ENCODE measurements at regions not wholly inside any gene's neighbourhood (a gene's known extent, or its start where the extent isn't known, plus 50 kb on each side); places are given as distances from the start of the nearest gene placed in this dataset.

DNA sequence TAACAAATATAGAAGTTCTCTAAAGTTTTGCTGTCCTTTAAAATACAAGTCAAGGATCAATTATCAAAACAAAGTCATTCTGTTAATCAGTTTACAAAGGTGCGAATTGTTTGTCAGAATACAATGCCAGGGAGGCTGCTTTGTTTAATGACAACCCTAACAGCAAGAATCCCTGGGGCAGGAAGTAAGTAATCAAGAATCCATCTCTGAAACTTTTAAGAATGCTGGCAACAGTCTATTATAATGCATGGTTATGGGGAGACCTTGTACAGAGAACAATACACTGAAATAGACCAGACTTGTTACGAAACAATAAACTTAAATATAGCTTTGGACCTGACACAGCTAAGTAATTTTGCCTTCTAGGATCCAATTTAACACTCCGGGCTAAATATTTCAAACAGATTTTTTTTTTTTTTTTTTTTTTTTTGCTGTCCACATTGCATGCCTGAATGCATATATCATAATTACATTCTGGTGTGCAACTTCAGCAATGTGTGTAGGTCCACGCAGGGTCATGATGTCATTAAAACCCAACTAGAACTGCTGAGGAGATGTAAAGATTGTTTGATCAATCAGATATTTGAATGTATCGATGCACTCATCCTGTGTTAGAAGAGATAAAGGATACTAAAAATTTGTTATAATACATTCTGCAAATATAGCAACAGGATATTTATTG, 421.3 kb downstream of the CETN3 start:
- WGBS, 2 donors: 73 to 75% methylated on average over 5 of the region's 5 CpGs
- DNase-seq: no peak
- H3K4me1 ChIP-seq: peaks cover 0 to 6% (median 0%) of the 10 kb centered on the region in 3 donors

GRCh38 chr5:89983216-89983615, 426.3 kb downstream of the CETN3 start:
- DNase-seq: no peak
- TF ChIP-seq POLR2A (IDR thresholded peaks at IDR 0.05): no peak
- TF ChIP-seq, protein P1, sequence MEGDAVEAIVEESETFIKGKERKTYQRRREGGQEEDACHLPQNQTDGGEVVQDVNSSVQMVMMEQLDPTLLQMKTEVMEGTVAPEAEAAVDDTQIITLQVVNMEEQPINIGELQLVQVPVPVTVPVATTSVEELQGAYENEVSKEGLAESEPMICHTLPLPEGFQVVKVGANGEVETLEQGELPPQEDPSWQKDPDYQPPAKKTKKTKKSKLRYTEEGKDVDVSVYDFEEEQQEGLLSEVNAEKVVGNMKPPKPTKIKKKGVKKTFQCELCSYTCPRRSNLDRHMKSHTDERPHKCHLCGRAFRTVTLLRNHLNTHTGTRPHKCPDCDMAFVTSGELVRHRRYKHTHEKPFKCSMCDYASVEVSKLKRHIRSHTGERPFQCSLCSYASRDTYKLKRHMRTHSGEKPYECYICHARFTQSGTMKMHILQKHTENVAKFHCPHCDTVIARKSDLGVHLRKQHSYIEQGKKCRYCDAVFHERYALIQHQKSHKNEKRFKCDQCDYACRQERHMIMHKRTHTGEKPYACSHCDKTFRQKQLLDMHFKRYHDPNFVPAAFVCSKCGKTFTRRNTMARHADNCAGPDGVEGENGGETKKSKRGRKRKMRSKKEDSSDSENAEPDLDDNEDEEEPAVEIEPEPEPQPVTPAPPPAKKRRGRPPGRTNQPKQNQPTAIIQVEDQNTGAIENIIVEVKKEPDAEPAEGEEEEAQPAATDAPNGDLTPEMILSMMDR (IDR thresholded peaks at IDR 0.05): no peak
- Histone ChIP-seq H3K27ac (no peak overlapping the region), H3K36me3 (no peaks in the 10 kb centered on the region), H3K27me3 (no peaks in the 10 kb centered on the region), H3K4me1 (no peaks in the 10 kb centered on the region), H3K9me3 (no peaks in the 10 kb centered on the region), H3K4me3 (no peak overlapping the region)
- WGBS, 2 donors: 72 to 81% methylated on average over 5 of the region's 5 CpGs
- intact Hi-C loops (cut with DNase I): no loop called here

More for the DNA sequence above, 421.3 kb downstream of the CETN3 start:
- Histone ChIP-seq H3K4me3 (no peak overlapping the region), H3K27ac (peak overlapping the region in 3 of 4 donors; percentile 26 to 58 (median 49)), H3K9me3 (no peaks in the 10 kb centered on the region), H3K36me3 (no peaks in the 10 kb centered on the region), H3K27me3 (no peaks in the 10 kb centered on the region)
- intact Hi-C loops (cut with DNase I): no loop called here
- no peak for TF ChIP-seq POLR2A (IDR thresholded peaks at IDR 0.05)
- TF ChIP-seq, protein P1 (IDR thresholded peaks at IDR 0.05): no peak

DNA sequence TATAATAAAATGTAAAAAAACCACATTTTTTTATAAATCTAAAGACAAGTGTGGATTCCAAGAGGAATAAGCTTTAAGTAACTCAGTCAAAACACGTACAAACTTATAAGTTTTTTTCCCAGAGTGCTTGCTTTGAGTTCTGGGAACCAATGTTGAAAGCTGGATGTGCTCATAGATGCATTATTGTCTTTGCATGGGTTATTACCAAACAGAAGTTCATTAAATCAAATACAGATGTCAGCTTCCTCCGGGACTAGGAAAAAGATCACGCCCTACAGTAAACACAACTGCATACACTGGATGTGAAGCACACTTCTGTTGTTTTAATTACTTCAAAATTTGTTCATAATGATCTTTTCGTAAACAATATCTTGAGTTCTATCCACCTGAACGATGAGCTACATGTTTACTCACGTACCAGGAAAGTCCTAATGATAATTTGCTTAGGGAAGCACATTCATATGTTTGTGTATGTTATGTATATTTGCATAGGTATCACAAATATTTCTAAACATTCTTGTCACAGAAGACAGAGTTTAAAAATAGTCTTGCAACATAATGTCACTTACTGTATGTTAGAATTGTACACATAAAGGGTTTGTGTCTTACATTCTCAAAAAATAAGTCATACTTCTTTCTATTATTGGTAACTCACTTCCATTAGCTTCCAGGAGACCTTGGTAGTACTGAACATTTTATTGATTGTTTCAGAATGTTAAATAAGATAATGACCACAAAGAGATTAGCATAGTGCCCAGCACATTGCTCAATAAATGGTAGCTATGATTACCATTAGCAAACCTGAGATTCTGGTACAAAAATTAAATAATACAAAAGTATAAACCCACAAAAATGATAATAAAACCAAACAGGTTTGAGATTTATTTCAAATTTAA, 427.4 kb downstream of the CETN3 start:
- Histone ChIP-seq H3K9me3 (no peaks in the 10 kb centered on the region), H3K27ac (no peak overlapping the region), H3K4me3 (no peak overlapping the region), H3K27me3 (no peaks in the 10 kb centered on the region), H3K4me1 (no peaks in the 10 kb centered on the region), H3K36me3 (no peaks in the 10 kb centered on the region)
- DNase-seq: no peak
- WGBS, 2 donors: 68 to 78% methylated on average over 6 of the region's 6 CpGs
- intact Hi-C loops (cut with DNase I): no loop called here
- TF ChIP-seq POLR2A (IDR thresholded peaks at IDR 0.05): no peak
- TF ChIP-seq, protein P1 (IDR thresholded peaks at IDR 0.05): no peak

GRCh38 chr5:89981021-89981420, 428.5 kb downstream of the CETN3 start:
- no peaks in the 10 kb centered on the region for H3K27me3 ChIP-seq
- intact Hi-C loops (cut with DNase I): no loop called here
- H3K4me1 ChIP-seq: no peaks in the 10 kb centered on the region
- no peak overlapping the region for H3K4me3 ChIP-seq
- TF ChIP-seq, protein P1 (IDR thresholded peaks at IDR 0.05): no peak
- TF ChIP-seq POLR2A (IDR thresholded peaks at IDR 0.05): no peak
- H3K27ac ChIP-seq: no peak overlapping the region
- DNase-seq: no peak
- no peaks in the 10 kb centered on the region for H3K9me3 ChIP-seq
- H3K36me3 ChIP-seq: no peaks in the 10 kb centered on the region
- 43 to 45% methylated on average over 2 of the region's 2 CpGs for WGBS, 2 donors

- H3K9me3 ChIP-seq: no peaks in the 10 kb centered on the region
- no peak overlapping the region for H3K27ac ChIP-seq
- no peak overlapping the region for H3K4me3 ChIP-seq
- no peak for DNase-seq
- 58 to 74% methylated on average over 2 of the region's 2 CpGs for WGBS, 2 donors
- TF ChIP-seq, protein P1 (IDR thresholded peaks at IDR 0.05): no peak
- no peak for TF ChIP-seq POLR2A (IDR thresholded peaks at IDR 0.05)
- no peaks in the 10 kb centered on the region for H3K36me3 ChIP-seq
- intact Hi-C loops (cut with DNase I): no loop called here
- H3K27me3 ChIP-seq: no peaks in the 10 kb centered on the region
- no peaks in the 10 kb centered on the region for H3K4me1 ChIP-seq
Observed at GRCh38 chr5:89973516-89973915, 436.0 kb downstream of the CETN3 start.
